Common myeloid progenitor, CD34-positive (primary cell): ENCODE measurements at regions not wholly inside any gene's neighbourhood (a gene's known extent, or its start where the extent isn't known, plus 50 kb on each side); places are given as distances from the start of the nearest gene placed in this dataset.

Source experiments
- CTCF ChIA-PET: fragments of 350-600 bp; sonication (Branson Sonifier 250); formaldehyde crosslinking; loops from one replicate; lab custom pipeline; 2021; ENCODE audit warnings: antibody characterized with exemption; lab: Charles Lee
- POLR2A ChIA-PET: fragments of 350-600 bp; sonication (Branson Sonifier 250); formaldehyde crosslinking; loops from one replicate; lab custom pipeline; 2021; ENCODE audit warnings: antibody characterized with exemption; lab: Charles Lee
- DNase-seq, 3 donors: peaks; one replicate each; pipeline versions ENCODE4 v3.0.0 to v3.0.0-alpha.2; 2013
- H3K27ac ChIP-seq, 2 experiments: 1 replicate in 1 of 2; 2 replicates in 1 of 2; pipeline ENCODE4 v1.7.0; 2013; ENCODE audit warnings: inconsistent platforms in 2 of 2, low read length in 2 of 2, mild to moderate bottlenecking in 2 of 2, low read depth in 1 of 2, moderate library complexity in 1 of 2; ENCODE audit not compliant: severe bottlenecking in 2 of 2, insufficient read depth in 1 of 2, poor library complexity in 1 of 2
- H3K27me3 ChIP-seq, 5 experiments: replicated peaks in 2 of 5; 1 replicate in 3 of 5; 2 replicates in 2 of 5; pipeline versions ENCODE4 v1.6.1 to v1.7.0; 2013; ENCODE audit warnings: low read length in 4 of 5, mild to moderate bottlenecking in 2 of 5, moderate library complexity in 2 of 5, inconsistent platforms in 1 of 5; ENCODE audit not compliant: insufficient read depth in 5 of 5, control insufficient read depth in 4 of 5
- H3K36me3 ChIP-seq, 4 experiments: 1 replicate in 2 of 4; 2 replicates in 2 of 4; pipeline versions ENCODE4 v1.6.1 to v1.7.0; 2013; ENCODE audit warnings: low read length in 3 of 4, control low read depth in 1 of 4, mild to moderate bottlenecking in 1 of 4; ENCODE audit not compliant: control insufficient read depth in 4 of 4, insufficient read depth in 4 of 4
- H3K4me1 ChIP-seq, 4 experiments: 1 replicate in 3 of 4; 2 replicates in 1 of 4; pipeline versions ENCODE4 v1.6.1 to v1.7.1; 2013; ENCODE audit warnings: low read length in 3 of 4, mild to moderate bottlenecking in 3 of 4, control low read depth in 1 of 4, inconsistent platforms in 1 of 4, moderate library complexity in 1 of 4; ENCODE audit not compliant: control insufficient read depth in 4 of 4, insufficient read depth in 4 of 4; ENCODE audit errors: control extremely low read depth in 1 of 4
- H3K4me3 ChIP-seq, 7 experiments: 1 replicate in 4 of 7; 2 replicates in 3 of 7; pipeline versions ENCODE4 v1.5.1 to v1.7.0; 2013; ENCODE audit warnings: mild to moderate bottlenecking in 7 of 7, low read length in 6 of 7, moderate library complexity in 6 of 7, inconsistent platforms in 2 of 7, low read depth in 2 of 7, control low read depth in 1 of 7; ENCODE audit not compliant: insufficient read depth in 4 of 7, control insufficient read depth in 1 of 7; ENCODE audit errors: extremely low read depth in 1 of 7
- H3K9me3 ChIP-seq, 5 experiments: 1 replicate in 4 of 5; 2 replicates in 1 of 5; pipeline versions ENCODE4 v1.6.1 to v1.7.1; 2013; ENCODE audit warnings: low read length in 4 of 5, mild to moderate bottlenecking in 2 of 5, inconsistent platforms in 1 of 5, low read depth in 1 of 5, moderate library complexity in 1 of 5; ENCODE audit not compliant: control insufficient read depth in 4 of 5, insufficient read depth in 2 of 5; ENCODE audit errors: control extremely low read depth in 1 of 5
- WGBS: methylation state at CpG from one replicate; pipeline ENCODE4 v1.1.5; 2013; ENCODE audit not compliant: insufficient coverage; 5-methylcytosine and 5-hydroxymethylcytosine counted together

- Histone ChIP-seq H3K9me3 (no peaks in the 10 kb centered on the region), H3K27ac (no peak overlapping the region), H3K4me1 (no peaks in the 10 kb centered on the region), H3K27me3 (no peaks in the 10 kb centered on the region), H3K36me3 (no peaks in the 10 kb centered on the region), H3K4me3 (no peak overlapping the region)
- WGBS, result 94% methylated on average over 7 of the region's 8 CpGs
- no peak for DNase-seq
- POLR2A ChIA-PET, result no interaction called here
- CTCF ChIA-PET, result no interaction called here
These were observed 124.7 kb upstream of the FTMT start for GRCh38 chr5:121726991-121727390.

GRCh38 chr5:121731377-121731776 is 120.3 kb upstream of the FTMT start:
- H3K4me3 ChIP-seq, result no peak overlapping the region
- 80% methylated on average over 1 of the region's 3 CpGs for WGBS
- DNase-seq, result no peak
- no peaks in the 10 kb centered on the region for H3K4me1 ChIP-seq
- no peaks in the 10 kb centered on the region for H3K9me3 ChIP-seq
- ChIA-PET POLR2A (no interaction called here), CTCF (no interaction called here)
- H3K27me3 ChIP-seq, result no peaks in the 10 kb centered on the region
- H3K36me3 ChIP-seq, result no peaks in the 10 kb centered on the region
- no peak overlapping the region for H3K27ac ChIP-seq

- POLR2A ChIA-PET, result interaction anchor here (0.6 kb wide), 1 partner anchor 735 kb away, joined by 3 read pairs; no protein-coding TSS in a partner anchor
- WGBS, result 100% methylated on average over 2 of the region's 2 CpGs
- H3K4me3 ChIP-seq, result no peak overlapping the region
- no peaks in the 10 kb centered on the region for H3K9me3 ChIP-seq
- DNase-seq, result no peak
- H3K4me1 ChIP-seq, result no peaks in the 10 kb centered on the region
- no peaks in the 10 kb centered on the region for H3K27me3 ChIP-seq
- CTCF ChIA-PET, result no interaction called here
- no peaks in the 10 kb centered on the region for H3K36me3 ChIP-seq
- no peak overlapping the region for H3K27ac ChIP-seq
These were observed 116.1 kb upstream of the FTMT start for GRCh38 chr5:121735618-121736017.

- no peak for DNase-seq
- H3K9me3 ChIP-seq, result no peaks in the 10 kb centered on the region
- H3K4me1 ChIP-seq, result no peaks in the 10 kb centered on the region
- CTCF ChIA-PET, result no interaction called here
- H3K27ac ChIP-seq, result no peak overlapping the region
- H3K36me3 ChIP-seq, result no peaks in the 10 kb centered on the region
- WGBS, result 100% methylated on average over 2 of the region's 2 CpGs
- H3K4me3 ChIP-seq, result no peak overlapping the region
- POLR2A ChIA-PET, result no interaction called here
- no peaks in the 10 kb centered on the region for H3K27me3 ChIP-seq
These were observed 114.6 kb upstream of the FTMT start for GRCh38 chr5:121737120-121737519.

- Histone ChIP-seq H3K27ac (no peak overlapping the region), H3K4me1 (no peaks in the 10 kb centered on the region), H3K4me3 (no peak overlapping the region), H3K27me3 (no peaks in the 10 kb centered on the region), H3K36me3 (no peaks in the 10 kb centered on the region), H3K9me3 (no peaks in the 10 kb centered on the region)
- WGBS, result 94% methylated on average over 2 of the region's 3 CpGs
- DNase-seq, result no peak
- ChIA-PET POLR2A (no interaction called here), CTCF (no interaction called here)
These were observed 110.5 kb upstream of the FTMT start for GRCh38 chr5:121741156-121741555.

GRCh38 chr5:121744577-121744976 is 107.1 kb upstream of the FTMT start:
- Histone ChIP-seq H3K36me3 (no peaks in the 10 kb centered on the region), H3K9me3 (no peaks in the 10 kb centered on the region), H3K27me3 (no peaks in the 10 kb centered on the region), H3K27ac (no peak overlapping the region), H3K4me1 (no peaks in the 10 kb centered on the region), H3K4me3 (no peak overlapping the region)
- no peak for DNase-seq
- ChIA-PET CTCF (no interaction called here), POLR2A (no interaction called here)

- POLR2A ChIA-PET, result no interaction called here
- Histone ChIP-seq H3K4me3 (no peak overlapping the region), H3K27me3 (no peaks in the 10 kb centered on the region)
These were observed 106.3 kb upstream of the FTMT start for GRCh38 chr5:121745407-121745806.

More at GRCh38 chr5:121745407-121745806, 106.3 kb upstream of the FTMT start:
- no peak for DNase-seq
- H3K4me1 ChIP-seq, result no peaks in the 10 kb centered on the region
- H3K27ac ChIP-seq, result no peak overlapping the region
- no peaks in the 10 kb centered on the region for H3K36me3 ChIP-seq
- WGBS, result 100% methylated on average over 1 of the region's 1 CpG
- CTCF ChIA-PET, result no interaction called here
- H3K9me3 ChIP-seq, result no peaks in the 10 kb centered on the region
